H1 (cell line): ENCODE measurements at regions not wholly inside any gene's neighbourhood (a gene's known extent, or its start where the extent isn't known, plus 50 kb on each side); places are given as distances from the start of the nearest gene placed in this dataset.

ENCODE experiments used
- CTCF ChIA-PET: fragments of 300-600 bp; sonication (Branson Sonifier 250); formaldehyde crosslinking; loops from one replicate; lab custom pipeline; 2021; ENCODE audit not compliant: partially characterized antibody; lab: Charles Lee
- POLR2A ChIA-PET: fragments of 300-600 bp; sonication (Branson Sonifier 250); formaldehyde crosslinking; loops from one replicate; lab custom pipeline; 2021; ENCODE audit warnings: inconsistent platforms; ENCODE audit not compliant: partially characterized antibody; lab: Charles Lee
- DNase-seq, 2 experiments: peaks; one replicate each; pipeline versions ENCODE4 v3.0.0 to v3.0.0-alpha.2; 2010 to 2022; ENCODE audit warnings: low spot score in 2 of 2, low read depth in 1 of 2, mixed read lengths in 1 of 2
- FAIRE-seq: peaks from 2 replicates; lab custom pipeline; 2011; peaks lifted over from hg19 to GRCh38; lab: Jason Lieb, UNC
- H2AFZ ChIP-seq: 2 replicates; pipeline ENCODE4 v1.8.1; 2012; ENCODE audit warnings: low read length, inconsistent platforms
- H2AK5ac ChIP-seq: 2 replicates; pipeline ENCODE4 v1.6.1; 2013; ENCODE audit warnings: low read depth, low read length
- H2BK120ac ChIP-seq: replicated peaks from 2 replicates; pipeline ENCODE3; 2013; ENCODE audit warnings: low read depth, low read length, inconsistent platforms
- H2BK12ac ChIP-seq: 2 replicates; pipeline ENCODE4 v1.6.1; 2013; ENCODE audit warnings: low read depth, low read length
- H2BK15ac ChIP-seq: 2 replicates; pipeline ENCODE4 v1.6.1; 2013; ENCODE audit warnings: low read length
- H2BK20ac ChIP-seq: 2 replicates; pipeline ENCODE4 v1.6.1; 2013; ENCODE audit warnings: low read length
- H2BK5ac ChIP-seq: 2 replicates; pipeline ENCODE4 v1.6.1; 2013; ENCODE audit warnings: low read depth, low read length
- H3K14ac ChIP-seq: 2 replicates; pipeline ENCODE4 v1.6.1; 2013; ENCODE audit warnings: inconsistent platforms; ENCODE audit not compliant: insufficient read length
- H3K18ac ChIP-seq: 2 replicates; pipeline ENCODE4 v1.6.1; 2013; ENCODE audit warnings: low read length; ENCODE audit errors: extremely low read depth
- H3K23ac ChIP-seq: 2 replicates; pipeline ENCODE4 v1.6.1; 2013; ENCODE audit warnings: inconsistent platforms; ENCODE audit not compliant: insufficient read length
- H3K23me2 ChIP-seq: 2 replicates; pipeline ENCODE4 v1.6.1; 2013; ENCODE audit warnings: low read depth, low read length
- H3K27ac ChIP-seq: 2 replicates; pipeline ENCODE4 v1.6.1; 2011; ENCODE audit warnings: low read depth, low read length, inconsistent platforms
- H3K27me3 ChIP-seq, 4 experiments: replicated peaks in 1 of 4; 1 replicate in 1 of 4; 2 replicates in 3 of 4; pipeline versions ENCODE4 v1.6.1 to v1.8.1; 2011 to 2013; ENCODE audit warnings: low read length in 3 of 4, mild to moderate bottlenecking in 3 of 4, inconsistent platforms in 2 of 4, mixed read lengths in 2 of 4, moderate library complexity in 1 of 4; ENCODE audit not compliant: control insufficient read depth in 3 of 4, insufficient read depth in 3 of 4; ENCODE audit errors: extremely low read depth in 1 of 4
- H3K36me3 ChIP-seq, 4 experiments: 2 replicates each; pipeline versions ENCODE4 v1.6.1 to v1.8.1; 2011 to 2013; ENCODE audit warnings: mild to moderate bottlenecking in 4 of 4, low read length in 3 of 4, moderate library complexity in 2 of 4, control low read depth in 1 of 4, inconsistent platforms in 1 of 4; ENCODE audit not compliant: insufficient read depth in 4 of 4, control insufficient read depth in 2 of 4
- H3K4ac ChIP-seq: replicated peaks from 2 replicates; pipeline ENCODE3; 2013; ENCODE audit warnings: low read length, low read depth, mixed read lengths, inconsistent platforms; ENCODE audit not compliant: insufficient read length
- H3K4me1 ChIP-seq, 4 experiments: replicated peaks in 1 of 4; 1 replicate in 1 of 4; 2 replicates in 3 of 4; pipeline versions ENCODE4 v1.6.1 to v1.8.1; 2011 to 2013; ENCODE audit warnings: low read length in 3 of 4, inconsistent platforms in 2 of 4, mixed read lengths in 1 of 4; ENCODE audit not compliant: insufficient read depth in 4 of 4, control insufficient read depth in 3 of 4
- H3K4me2 ChIP-seq, 2 experiments: 2 replicates each; pipeline versions ENCODE4 v1.6.1 to v1.8.1; 2011 to 2013; ENCODE audit warnings: low read depth in 2 of 2, low read length in 2 of 2, control low read depth in 1 of 2, inconsistent platforms in 1 of 2, mild to moderate bottlenecking in 1 of 2; ENCODE audit not compliant: insufficient read depth in 1 of 2
- H3K4me3 ChIP-seq, 4 experiments: fragments of 200-600, 300-600 bp in 1 of 4; sonication (generic), shearing (Covaris generic), sonication (Bioruptor Twin) in 1 of 4; 2 replicates each; pipeline versions ENCODE4 v1.5.1 to v1.8.1; 2011 to 2016; ENCODE audit warnings: low read length in 4 of 4, low read depth in 3 of 4, control low read depth in 2 of 4, inconsistent platforms in 2 of 4, mild to moderate bottlenecking in 2 of 4, mixed read lengths in 1 of 4, moderate library complexity in 1 of 4; ENCODE audit not compliant: insufficient read depth in 2 of 4; ENCODE audit errors: extremely low read depth in 1 of 4
- H3K56ac ChIP-seq: replicated peaks from 2 replicates; pipeline ENCODE3; 2013; ENCODE audit warnings: low read depth, mild to moderate bottlenecking, mixed read lengths, low read length, inconsistent platforms; ENCODE audit not compliant: insufficient read length
- H3K79me1 ChIP-seq: 2 replicates; pipeline ENCODE4 v1.6.1; 2013; ENCODE audit warnings: low read depth, low read length, control low read depth
- H3K79me2 ChIP-seq, 2 experiments: 2 replicates each; pipeline versions ENCODE4 v1.6.1 to v1.8.1; 2012 to 2013; ENCODE audit warnings: low read length in 2 of 2, mild to moderate bottlenecking in 2 of 2, inconsistent platforms in 1 of 2; ENCODE audit not compliant: insufficient read depth in 2 of 2, control insufficient read depth in 1 of 2
- H3K9ac ChIP-seq, 4 experiments: replicated peaks in 1 of 4; 1 replicate in 1 of 4; 2 replicates in 3 of 4; pipeline versions ENCODE4 v1.6.1 to v1.8.1; 2011 to 2013; ENCODE audit warnings: low read depth in 3 of 4, low read length in 3 of 4, control low read depth in 2 of 4, mild to moderate bottlenecking in 2 of 4, moderate library complexity in 2 of 4, inconsistent platforms in 1 of 4; ENCODE audit errors: extremely low read depth in 1 of 4
- H3K9me3 ChIP-seq, 2 experiments: 2 replicates each; pipeline versions ENCODE4 v1.6.1 to v1.8.1; 2012 to 2013; ENCODE audit warnings: mild to moderate bottlenecking in 2 of 2, moderate library complexity in 2 of 2, control low read depth in 1 of 2, inconsistent platforms in 1 of 2, low read depth in 1 of 2, low read length in 1 of 2, mixed read lengths in 1 of 2; ENCODE audit not compliant: insufficient read depth in 2 of 2
- H4K20me1 ChIP-seq, 2 experiments: replicated peaks in 1 of 2; 2 replicates each; pipeline versions ENCODE3 to v1.8.1; 2011 to 2013; ENCODE audit warnings: inconsistent platforms in 2 of 2, low read length in 2 of 2, mild to moderate bottlenecking in 1 of 2; ENCODE audit not compliant: insufficient read depth in 2 of 2, control insufficient read depth in 1 of 2
- H4K5ac ChIP-seq: 2 replicates; pipeline ENCODE4 v1.6.1; 2013; ENCODE audit warnings: low read length, low read depth, mixed read lengths, inconsistent platforms; ENCODE audit not compliant: insufficient read length
- H4K8ac ChIP-seq: 2 replicates; pipeline ENCODE4 v1.8.0; 2013; ENCODE audit warnings: mild to moderate bottlenecking, moderate library complexity, low read length, inconsistent platforms; ENCODE audit not compliant: insufficient read depth; ENCODE audit errors: extremely low read depth
- H4K91ac ChIP-seq: replicated peaks from 2 replicates; pipeline ENCODE3; 2013; ENCODE audit warnings: low read length, mixed read lengths, inconsistent platforms; ENCODE audit not compliant: insufficient read length
- CTBP2 ChIP-seq: IDR thresholded peaks from 2 replicates; pipeline ENCODE4 v1.7.0; 2011; ENCODE audit warnings: borderline replicate concordance, mild to moderate bottlenecking, moderate library complexity, mixed read lengths, low read length; ENCODE audit not compliant: insufficient read depth, insufficient read length
- EP300 ChIP-seq, 2 experiments: IDR thresholded peaks; 1 replicate in 1 of 2; 2 replicates in 1 of 2; pipeline ENCODE4 v1.6.1; 2011 to 2012; ENCODE audit warnings: low read depth in 2 of 2, low read length in 2 of 2, mild to moderate bottlenecking in 2 of 2, borderline replicate concordance in 1 of 2, inconsistent platforms in 1 of 2, moderate library complexity in 1 of 2
- JUND ChIP-seq: IDR thresholded peaks from 2 replicates; pipeline ENCODE4 v1.6.1; 2011; ENCODE audit warnings: mild to moderate bottlenecking, improper control_type of control experiment, low read length
- SAP30 ChIP-seq: fragments of 300-600 bp; sonication (generic); IDR thresholded peaks from 2 replicates; pipeline ENCODE4 v1.7.1; 2012; ENCODE audit warnings: low read length, moderate library complexity, mild to moderate bottlenecking, inconsistent platforms; ENCODE audit not compliant: insufficient read depth, insufficient replicate concordance
- SIX5 ChIP-seq: IDR thresholded peaks from 2 replicates; pipeline ENCODE4 v1.6.1; 2011; ENCODE audit warnings: mild to moderate bottlenecking, low read depth, low read length
- USF2 ChIP-seq: IDR thresholded peaks from 2 replicates; pipeline ENCODE4 v1.6.1; 2011; ENCODE audit warnings: low read length, improper control_type of control experiment
- WGBS, 2 experiments: shearing (Covaris generic) in 1 of 2; methylation state at CpG; one replicate each; pipeline versions ENCODE4 v1.1.6 to v1.1.7; 2013 to 2015; ENCODE audit warnings: low lambda C conversion rate in 2 of 2, mixed read lengths in 2 of 2, inconsistent platforms in 1 of 2, low coverage in 1 of 2, missing lambda C conversion rate in 1 of 2; ENCODE audit not compliant: insufficient replicate concordance in 2 of 2, insufficient coverage in 1 of 2, insufficient read length in 1 of 2; ENCODE audit errors: extremely low coverage in 1 of 2, missing lambda C conversion rate in 1 of 2; 5-methylcytosine and 5-hydroxymethylcytosine counted together

- H3K23me2 ChIP-seq = no peaks in the 10 kb centered on the region
- H3K27me3 ChIP-seq = no peaks in the 10 kb centered on the region
- no peak overlapping the region for H3K14ac ChIP-seq
- H3K36me3 ChIP-seq = no peaks in the 10 kb centered on the region
- H2BK20ac ChIP-seq = no peak overlapping the region
- no peak overlapping the region for H4K8ac ChIP-seq
- no peak overlapping the region for H3K27ac ChIP-seq
- H3K4me2 ChIP-seq = no peak overlapping the region
- no peak overlapping the region for H3K9ac ChIP-seq
- H2BK12ac ChIP-seq = no peak overlapping the region
- DNase-seq = no peak
- TF ChIP-seq EP300 (IDR thresholded peaks at IDR 0.05; ENCODE audit: borderline replicate concordance in 1 of 2, low read depth in 2 of 2, low read length in 2 of 2) (no peak), CTBP2 (no peak), USF2 (no peak), SIX5 (no peak), JUND (no peak), SAP30 (no peak)
- H2BK5ac ChIP-seq = no peak overlapping the region
- no peak overlapping the region for H4K5ac ChIP-seq
- H4K20me1 ChIP-seq = no peaks in the 10 kb centered on the region
- H3K56ac ChIP-seq = no peak overlapping the region
- H2BK120ac ChIP-seq = no peak overlapping the region
- H3K79me2 ChIP-seq = no peaks in the 10 kb centered on the region
- no peak overlapping the region for H2AFZ ChIP-seq
- H3K79me1 ChIP-seq = no peaks in the 10 kb centered on the region
- H3K9me3 ChIP-seq = no peaks in the 10 kb centered on the region
- no peaks in the 10 kb centered on the region for H3K4me1 ChIP-seq
- WGBS, 2 experiments = 82% methylated on average over 4 of the region's 4 CpGs; no CpG with 5 or more reads in 1 of the 2 experiments
- no peak overlapping the region for H3K18ac ChIP-seq
- ChIA-PET CTCF (interaction anchor here (1.4 to 2.6 kb wide), 2 partner anchors 14 to 88 kb away, joined by 3 to 7 read pairs; no protein-coding TSS in a partner anchor), POLR2A (no interaction called here)
- H2AK5ac ChIP-seq = no peak overlapping the region
- H4K91ac ChIP-seq = no peak overlapping the region
- H3K4me3 ChIP-seq = no peak overlapping the region
- H2BK15ac ChIP-seq = no peak overlapping the region
- H3K4ac ChIP-seq = no peak overlapping the region
- FAIRE-seq = peak; percentile 13
- no peak overlapping the region for H3K23ac ChIP-seq
Observed at GRCh38 chr1:101150266-101150665, 86.6 kb upstream of the S1PR1 start.
